MM.1S (cell line): ENCODE measurements at regions not wholly inside any gene's neighbourhood (a gene's known extent, or its start where the extent isn't known, plus 50 kb on each side); places are given as distances from the start of the nearest gene placed in this dataset.

Source experiments
- DNase-seq: peaks from one replicate; pipeline ENCODE4 v3.0.0-alpha.2; 2015
- H2AFZ ChIP-seq: fragments of 300-600 bp; sonication (generic); 2 replicates; pipeline ENCODE4 v1.6.0; 2016; ENCODE audit warnings: antibody characterized with exemption, low read length
- H3F3A ChIP-seq: fragments of 300-600 bp; sonication (generic); 2 replicates; pipeline ENCODE4 v1.6.1; 2016; ENCODE audit warnings: mild to moderate bottlenecking, antibody characterized with exemption, low read length, moderate library complexity, mixed read lengths; ENCODE audit not compliant: insufficient read depth
- H3K27ac ChIP-seq: fragments of 300-600 bp; sonication (generic); 2 replicates; pipeline ENCODE4 v1.5.1; 2016; ENCODE audit warnings: mild to moderate bottlenecking, low read length
- H3K27me3 ChIP-seq: fragments of 300-600 bp; sonication (generic); replicated peaks from 2 replicates; pipeline ENCODE4 v1.6.0; 2016; ENCODE audit warnings: low read length; ENCODE audit not compliant: insufficient read depth
- H3K36me3 ChIP-seq: fragments of 300-600 bp; sonication (generic); replicated peaks from 2 replicates; pipeline ENCODE4 v1.6.1; 2016; ENCODE audit warnings: mild to moderate bottlenecking, low read length, mixed read lengths; ENCODE audit not compliant: insufficient read depth
- H3K4me1 ChIP-seq: fragments of 300-600 bp; sonication (generic); 2 replicates; pipeline ENCODE4 v1.6.1; 2016; ENCODE audit warnings: low read length, mixed read lengths
- H3K4me2 ChIP-seq: fragments of 300-600 bp; sonication (generic); 2 replicates; pipeline ENCODE4 v1.6.0; 2016; ENCODE audit warnings: low read depth, low read length
- H3K4me3 ChIP-seq: fragments of 300-600 bp; sonication (generic); 2 replicates; pipeline ENCODE4 v1.5.1; 2016; ENCODE audit warnings: low read length, mixed read lengths
- H3K79me2 ChIP-seq: fragments of 300-600 bp; sonication (generic); 2 replicates; pipeline ENCODE4 v1.6.1; 2016; ENCODE audit warnings: mixed run types, low read length, mixed read lengths
- H3K9ac ChIP-seq: fragments of 300-600 bp; sonication (generic); 2 replicates; pipeline ENCODE4 v1.6.1; 2016; ENCODE audit warnings: low read length, mixed read lengths
- H3K9me2 ChIP-seq: fragments of 300-600 bp; sonication (generic); replicated peaks from 2 replicates; pipeline ENCODE4 v1.6.1; 2016; ENCODE audit warnings: mild to moderate bottlenecking, low read length, mixed read lengths; ENCODE audit not compliant: insufficient read depth
- H3K9me3 ChIP-seq: fragments of 300-600 bp; sonication (generic); replicated peaks from 2 replicates; pipeline ENCODE4 v1.6.1; 2016; ENCODE audit warnings: mild to moderate bottlenecking, low read length, mixed read lengths; ENCODE audit not compliant: insufficient read depth
- H4K20me1 ChIP-seq: fragments of 300-600 bp; sonication (generic); 2 replicates; pipeline ENCODE4 v1.6.1; 2016; ENCODE audit warnings: mild to moderate bottlenecking, low read length, moderate library complexity, mixed read lengths; ENCODE audit not compliant: insufficient read depth
- EZH2 ChIP-seq: fragments of 300-600 bp; sonication (generic); optimal IDR thresholded peaks from 2 replicates; pipeline ENCODE3; 2017; ENCODE audit warnings: low read depth, mild to moderate bottlenecking, antibody characterized with exemption, low read length, mixed read lengths
- EZH2phosphoT487 ChIP-seq: fragments of 300-600 bp; sonication (generic); IDR thresholded peaks from 2 replicates; pipeline ENCODE4 v1.6.1; 2018; ENCODE audit warnings: antibody characterized with exemption, low read length
- TF ChIP-seq, protein P1 (sequence below): fragments of 300-600 bp; sonication (generic); IDR thresholded peaks from 2 replicates; pipeline ENCODE4 v1.5.1; 2016; ENCODE audit warnings: antibody characterized with exemption, low read length, mixed read lengths

DNA sequence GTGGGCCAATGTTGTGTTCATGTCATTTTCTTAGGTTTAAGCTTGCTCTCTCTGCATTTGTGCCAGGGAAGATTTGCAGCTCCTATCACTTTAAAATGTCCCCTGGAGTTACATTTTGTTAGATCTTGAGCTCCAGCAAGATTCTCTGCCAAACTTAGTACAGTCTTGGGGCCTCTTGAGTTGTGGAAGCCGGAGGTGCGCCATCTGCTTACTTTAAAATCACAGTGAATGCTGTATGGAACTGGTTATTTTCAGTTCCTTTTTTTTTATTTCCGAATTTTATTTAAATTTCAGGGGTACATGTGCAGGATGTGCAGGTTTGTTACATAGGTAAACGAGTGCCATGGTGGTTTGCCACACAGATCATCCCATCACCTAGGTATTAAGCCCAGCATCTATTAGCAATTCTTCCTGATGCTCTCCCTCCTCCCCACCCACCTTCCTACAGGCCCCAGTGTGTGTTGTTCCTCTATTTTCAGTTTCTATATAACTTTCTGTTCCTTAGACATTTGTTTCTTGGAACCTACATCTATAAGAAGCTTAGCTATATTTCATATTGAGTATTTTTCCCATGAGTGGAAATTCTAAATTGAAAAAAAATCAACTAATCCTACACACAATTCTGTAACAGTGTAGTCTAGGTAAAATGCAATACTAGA lies 114.4 kb upstream of the CREB5 start:
- TF ChIP-seq, protein P1, sequence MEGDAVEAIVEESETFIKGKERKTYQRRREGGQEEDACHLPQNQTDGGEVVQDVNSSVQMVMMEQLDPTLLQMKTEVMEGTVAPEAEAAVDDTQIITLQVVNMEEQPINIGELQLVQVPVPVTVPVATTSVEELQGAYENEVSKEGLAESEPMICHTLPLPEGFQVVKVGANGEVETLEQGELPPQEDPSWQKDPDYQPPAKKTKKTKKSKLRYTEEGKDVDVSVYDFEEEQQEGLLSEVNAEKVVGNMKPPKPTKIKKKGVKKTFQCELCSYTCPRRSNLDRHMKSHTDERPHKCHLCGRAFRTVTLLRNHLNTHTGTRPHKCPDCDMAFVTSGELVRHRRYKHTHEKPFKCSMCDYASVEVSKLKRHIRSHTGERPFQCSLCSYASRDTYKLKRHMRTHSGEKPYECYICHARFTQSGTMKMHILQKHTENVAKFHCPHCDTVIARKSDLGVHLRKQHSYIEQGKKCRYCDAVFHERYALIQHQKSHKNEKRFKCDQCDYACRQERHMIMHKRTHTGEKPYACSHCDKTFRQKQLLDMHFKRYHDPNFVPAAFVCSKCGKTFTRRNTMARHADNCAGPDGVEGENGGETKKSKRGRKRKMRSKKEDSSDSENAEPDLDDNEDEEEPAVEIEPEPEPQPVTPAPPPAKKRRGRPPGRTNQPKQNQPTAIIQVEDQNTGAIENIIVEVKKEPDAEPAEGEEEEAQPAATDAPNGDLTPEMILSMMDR: no peak
- Histone ChIP-seq H3K27me3 (no peaks in the 10 kb centered on the region), H3K36me3 (no peaks in the 10 kb centered on the region), H2AFZ (no peak overlapping the region), H3K9ac (no peak overlapping the region), H3K4me1 (no peaks in the 10 kb centered on the region), H3K9me2 (no peaks in the 10 kb centered on the region), H3K79me2 (no peaks in the 10 kb centered on the region), H3K27ac (no peak overlapping the region), H4K20me1 (no peaks in the 10 kb centered on the region), H3K4me3 (no peak overlapping the region), H3K4me2 (no peak overlapping the region), H3F3A (no peaks in the 10 kb centered on the region), H3K9me3 (no peaks in the 10 kb centered on the region)
- no peak for DNase-seq

DNA sequence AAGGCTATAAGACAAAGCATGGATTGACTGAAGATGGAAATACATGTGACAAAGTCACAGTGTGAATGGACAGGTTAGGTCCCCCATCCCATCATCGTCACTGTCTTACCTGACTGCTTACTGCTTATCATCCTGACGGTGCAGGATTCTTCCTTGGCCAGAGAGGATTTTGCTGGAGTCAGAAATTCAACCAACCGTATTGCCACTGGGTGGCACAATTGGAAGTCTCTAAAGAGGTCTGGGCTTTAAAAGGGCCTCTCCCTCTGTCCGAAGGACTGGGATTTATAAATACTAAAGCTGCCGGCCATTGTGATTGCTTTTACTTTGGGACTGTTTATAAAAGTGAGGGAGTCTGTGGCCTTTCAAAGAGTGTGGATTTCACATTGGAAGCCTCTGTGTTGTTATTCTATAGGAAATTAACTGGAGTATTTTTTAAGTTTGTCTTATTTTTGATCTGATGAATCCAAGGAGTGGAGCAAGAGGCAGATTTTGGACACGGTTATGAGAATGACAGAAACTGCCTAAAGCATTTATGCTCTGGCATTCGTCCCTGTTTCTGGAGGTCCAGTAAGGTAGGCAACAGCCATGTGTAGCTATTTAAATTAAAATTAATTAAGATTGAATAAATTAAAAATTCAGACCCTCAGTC lies 113.3 kb upstream of the CREB5 start:
- no peak overlapping the region for H3K9ac ChIP-seq
- no peaks in the 10 kb centered on the region for H3K9me3 ChIP-seq
- H3K4me3 ChIP-seq: no peak overlapping the region
- no peak for DNase-seq
- no peaks in the 10 kb centered on the region for H3K4me1 ChIP-seq
- no peaks in the 10 kb centered on the region for H4K20me1 ChIP-seq
- H3K36me3 ChIP-seq: no peaks in the 10 kb centered on the region
- no peaks in the 10 kb centered on the region for H3K9me2 ChIP-seq
- H2AFZ ChIP-seq: no peak overlapping the region
- no peak overlapping the region for H3K4me2 ChIP-seq
- H3K27ac ChIP-seq: no peak overlapping the region
- H3K79me2 ChIP-seq: no peaks in the 10 kb centered on the region
- H3K27me3 ChIP-seq: no peaks in the 10 kb centered on the region
- no peak for TF ChIP-seq EZH2
- TF ChIP-seq, protein P1: peak; percentile 19; the same call in 1 of the 2 replicates
- no peaks in the 10 kb centered on the region for H3F3A ChIP-seq

DNA sequence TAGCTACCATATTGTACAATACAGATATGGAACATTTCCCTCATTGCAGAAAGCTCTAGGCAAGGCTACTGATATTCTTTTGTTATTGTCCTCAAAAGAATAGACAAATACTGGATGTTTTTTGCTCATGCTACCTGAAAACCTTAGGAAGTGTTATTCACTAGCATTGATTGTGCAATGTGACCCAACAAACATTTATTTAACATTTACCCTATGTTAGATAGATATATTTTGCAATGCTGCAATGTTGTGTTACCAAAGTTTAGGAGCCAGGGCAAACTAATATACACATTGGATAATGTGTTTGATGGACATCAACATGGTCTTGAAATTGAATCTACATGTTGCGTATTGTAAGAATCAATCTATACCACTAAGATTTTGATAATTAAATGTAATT lies 112.8 kb upstream of the CREB5 start:
- Histone ChIP-seq H3K9me2 (no peaks in the 10 kb centered on the region), H3K36me3 (no peaks in the 10 kb centered on the region), H2AFZ (no peak overlapping the region), H3K4me3 (no peak overlapping the region), H3K4me1 (no peaks in the 10 kb centered on the region), H3K79me2 (no peaks in the 10 kb centered on the region), H3K27ac (no peak overlapping the region), H3K4me2 (no peak overlapping the region), H3K27me3 (no peaks in the 10 kb centered on the region), H3K9ac (no peak overlapping the region), H4K20me1 (no peaks in the 10 kb centered on the region), H3K9me3 (no peaks in the 10 kb centered on the region), H3F3A (no peaks in the 10 kb centered on the region)
- TF ChIP-seq, protein P1: no peak
- TF ChIP-seq EZH2 (no peak), EZH2phosphoT487 (no peak)
- DNase-seq: no peak
